SU-DHL-6 (cell line): ENCODE measurements at regions not wholly inside any gene's neighbourhood (a gene's known extent, or its start where the extent isn't known, plus 50 kb on each side); places are given as distances from the start of the nearest gene placed in this dataset.

Experiments
- CTCF ChIP-seq: fragments of 200-600 bp; sonication (generic); IDR thresholded peaks from one replicate; pipeline ENCODE4 v1.5.1; 2017; ENCODE audit warnings: antibody characterized with exemption, mild to moderate bottlenecking, low read length, moderate library complexity; ENCODE audit not compliant: insufficient read depth, poor library complexity, severe bottlenecking
- EZH2phosphoT487 ChIP-seq: fragments of 200-600 bp; sonication (generic), shearing (Covaris generic); conservative IDR thresholded peaks from 2 replicates; pipeline ENCODE4 v1.6.1; 2018; ENCODE audit warnings: mild to moderate bottlenecking, antibody characterized with exemption, low read length, moderate library complexity, mixed read lengths

- TF ChIP-seq CTCF, result no peak
- no peak for TF ChIP-seq EZH2phosphoT487
Measured at GRCh38 chr20:24086121-24086520, 97.5 kb upstream of the GGTLC1 start.
